CD4-positive, alpha-beta memory T cell (primary cell): ENCODE measurements at regions not wholly inside any gene's neighbourhood (a gene's known extent, or its start where the extent isn't known, plus 50 kb on each side); places are given as distances from the start of the nearest gene placed in this dataset.

Source experiments
- CTCF ChIA-PET: fragments of 350-600 bp; sonication (Branson Sonifier 250); formaldehyde crosslinking; loops from one replicate; lab custom pipeline; 2021; ENCODE audit warnings: inconsistent platforms; ENCODE audit not compliant: partially characterized antibody; lab: Charles Lee
- POLR2A ChIA-PET: fragments of 350-600 bp; sonication (Branson Sonifier 250); formaldehyde crosslinking; loops from one replicate; lab custom pipeline; 2021; ENCODE audit not compliant: partially characterized antibody; lab: Charles Lee
- DNase-seq, 5 donors: peaks; one replicate each; pipeline versions ENCODE4 v3.0.0 to v3.0.0-alpha.2; 2020 to 2022; ENCODE audit warnings: mixed read lengths in 1 of 5
- H3K27ac ChIP-seq: one replicate; pipeline ENCODE4 v1.7.0; 2013; ENCODE audit warnings: low read depth, low read length
- H3K27me3 ChIP-seq: 2 replicates; pipeline ENCODE4 v1.7.0; 2013; ENCODE audit warnings: mild to moderate bottlenecking, low read length, moderate library complexity; ENCODE audit not compliant: insufficient read depth
- H3K36me3 ChIP-seq: 2 replicates; pipeline ENCODE4 v1.7.0; 2013; ENCODE audit warnings: mild to moderate bottlenecking, low read length, moderate library complexity; ENCODE audit not compliant: insufficient read depth
- H3K4me1 ChIP-seq: 2 replicates; pipeline ENCODE4 v1.7.0; 2013; ENCODE audit warnings: mild to moderate bottlenecking, low read length, moderate library complexity; ENCODE audit not compliant: insufficient read depth
- H3K4me3 ChIP-seq, 2 donors: one replicate each; pipeline ENCODE4 v1.7.0; 2013; ENCODE audit warnings: low read length in 2 of 2, mild to moderate bottlenecking in 1 of 2
- H3K9me3 ChIP-seq, 2 donors: one replicate each; pipeline ENCODE4 v1.7.0; 2013; ENCODE audit warnings: low read length in 2 of 2, control low read depth in 1 of 2; ENCODE audit not compliant: control insufficient read depth in 1 of 2
- H3K27ac Mint-ChIP-seq, 7 donors: one replicate each; pipeline ENCODE4 v1.8.0; 2020 to 2021; ENCODE audit warnings: mixed read lengths in 7 of 7, mild to moderate bottlenecking in 6 of 7, inconsistent platforms in 3 of 7, moderate library complexity in 3 of 7
- H3K27me3 Mint-ChIP-seq, 2 donors: one replicate each; pipeline ENCODE4 v1.8.0; 2020 to 2021; ENCODE audit warnings: mixed read lengths in 2 of 2
- H3K36me3 Mint-ChIP-seq, 2 donors: one replicate each; pipeline ENCODE4 v1.8.0; 2020 to 2021; ENCODE audit warnings: mixed read lengths in 2 of 2, inconsistent platforms in 1 of 2, mild to moderate bottlenecking in 1 of 2
- H3K4me1 Mint-ChIP-seq, 4 donors: one replicate each; pipeline ENCODE4 v1.8.0; 2020 to 2021; ENCODE audit warnings: mixed read lengths in 4 of 4, mild to moderate bottlenecking in 1 of 4
- H3K4me3 Mint-ChIP-seq, 8 donors: one replicate each; pipeline ENCODE4 v1.8.0; 2020 to 2021; ENCODE audit warnings: mixed read lengths in 8 of 8, mild to moderate bottlenecking in 7 of 8, moderate library complexity in 6 of 8, inconsistent platforms in 3 of 8
- H3K9me3 Mint-ChIP-seq, 8 donors: one replicate each; pipeline ENCODE4 v1.8.0; 2020 to 2021; ENCODE audit warnings: mixed read lengths in 8 of 8, mild to moderate bottlenecking in 5 of 8, inconsistent platforms in 3 of 8, moderate library complexity in 1 of 8
- intact Hi-C: fragments of 100-400 bp; cut with micrococcal nuclease; formaldehyde crosslinking; loops from one replicate; pipeline ENCODE4 v1.15.1; 2023

GRCh38 chr3:74479915-74480314 is 134.5 kb downstream of the CNTN3 start:
- no peaks in the 10 kb centered on the region for H3K27me3 Mint-ChIP-seq
- no peaks in the 10 kb centered on the region for H3K4me1 Mint-ChIP-seq
- Histone ChIP-seq H3K4me3 (no peak overlapping the region), H3K4me1 (no peaks in the 10 kb centered on the region), H3K27ac (no peak overlapping the region), H3K27me3 (no peaks in the 10 kb centered on the region), H3K36me3 (no peaks in the 10 kb centered on the region), H3K9me3 (no peaks in the 10 kb centered on the region)
- no peaks in the 10 kb centered on the region for H3K36me3 Mint-ChIP-seq
- CTCF ChIA-PET = no interaction called here
- H3K9me3 Mint-ChIP-seq = peaks cover 2 to 20% (median 9%) of the 10 kb centered on the region in 8 donors
- POLR2A ChIA-PET = no interaction called here
- H3K27ac Mint-ChIP-seq = no peak overlapping the region
- H3K4me3 Mint-ChIP-seq = no peak overlapping the region
- DNase-seq = no peak
- intact Hi-C loops = no loop called here

- POLR2A ChIA-PET = no interaction called here
- no peaks in the 10 kb centered on the region for H3K4me1 Mint-ChIP-seq
- Histone ChIP-seq H3K9me3 (no peaks in the 10 kb centered on the region), H3K27ac (no peak overlapping the region), H3K27me3 (no peaks in the 10 kb centered on the region), H3K4me3 (no peak overlapping the region), H3K36me3 (no peaks in the 10 kb centered on the region), H3K4me1 (no peaks in the 10 kb centered on the region)
- H3K27ac Mint-ChIP-seq = no peak overlapping the region
- no peaks in the 10 kb centered on the region for H3K27me3 Mint-ChIP-seq
- no peak overlapping the region for H3K4me3 Mint-ChIP-seq
- no peak for DNase-seq
- H3K9me3 Mint-ChIP-seq = peaks cover 3 to 17% (median 11%) of the 10 kb centered on the region in 8 donors
- intact Hi-C loops = no loop called here
- no peaks in the 10 kb centered on the region for H3K36me3 Mint-ChIP-seq
- CTCF ChIA-PET = no interaction called here
These were observed 144.1 kb downstream of the CNTN3 start for GRCh38 chr3:74470313-74470712.

GRCh38 chr3:74469713-74470112 is 144.7 kb downstream of the CNTN3 start:
- Histone ChIP-seq H3K27ac (no peak overlapping the region), H3K4me3 (no peak overlapping the region), H3K4me1 (no peaks in the 10 kb centered on the region), H3K27me3 (no peaks in the 10 kb centered on the region), H3K36me3 (no peaks in the 10 kb centered on the region), H3K9me3 (no peaks in the 10 kb centered on the region)
- H3K36me3 Mint-ChIP-seq = no peaks in the 10 kb centered on the region
- ChIA-PET POLR2A (no interaction called here), CTCF (no interaction called here)
- no peaks in the 10 kb centered on the region for H3K4me1 Mint-ChIP-seq
- H3K9me3 Mint-ChIP-seq = peaks cover 3 to 14% (median 10%) of the 10 kb centered on the region in 8 donors
- intact Hi-C loops = no loop called here
- DNase-seq = no peak
- no peak overlapping the region for H3K27ac Mint-ChIP-seq
- no peak overlapping the region for H3K4me3 Mint-ChIP-seq
- H3K27me3 Mint-ChIP-seq = no peaks in the 10 kb centered on the region

- Mint-ChIP-seq H3K36me3 (no peaks in the 10 kb centered on the region), H3K4me1 (no peaks in the 10 kb centered on the region), H3K27me3 (no peaks in the 10 kb centered on the region), H3K27ac (no peak overlapping the region), H3K4me3 (no peak overlapping the region), H3K9me3 (peaks cover 2 to 14% (median 9%) of the 10 kb centered on the region in 8 donors)
- ChIA-PET CTCF (no interaction called here), POLR2A (no interaction called here)
- no peak overlapping the region for H3K27ac ChIP-seq
- H3K36me3 ChIP-seq = no peaks in the 10 kb centered on the region
- H3K27me3 ChIP-seq = no peaks in the 10 kb centered on the region
- intact Hi-C loops = no loop called here
- H3K9me3 ChIP-seq = no peaks in the 10 kb centered on the region
- H3K4me3 ChIP-seq = no peak overlapping the region
- H3K4me1 ChIP-seq = no peaks in the 10 kb centered on the region
- DNase-seq = no peak
These were observed 145.3 kb downstream of the CNTN3 start for GRCh38 chr3:74469151-74469550.

GRCh38 chr3:74465715-74466410 is 148.6 kb downstream of the CNTN3 start:
- no peak for DNase-seq
- Mint-ChIP-seq H3K9me3 (peaks cover 4 to 10% (median 7%) of the 10 kb centered on the region in 8 donors), H3K4me3 (no peak overlapping the region), H3K27me3 (no peaks in the 10 kb centered on the region), H3K36me3 (no peaks in the 10 kb centered on the region), H3K4me1 (no peaks in the 10 kb centered on the region), H3K27ac (no peak overlapping the region)
- Histone ChIP-seq H3K4me3 (no peak overlapping the region), H3K27me3 (no peaks in the 10 kb centered on the region), H3K9me3 (no peaks in the 10 kb centered on the region), H3K27ac (no peak overlapping the region), H3K4me1 (no peaks in the 10 kb centered on the region), H3K36me3 (no peaks in the 10 kb centered on the region)
- intact Hi-C loops = no loop called here
- CTCF ChIA-PET = no interaction called here
- POLR2A ChIA-PET = no interaction called here

GRCh38 chr3:74463515-74463914 is 150.9 kb downstream of the CNTN3 start:
- no peak overlapping the region for H3K27ac Mint-ChIP-seq
- Histone ChIP-seq H3K9me3 (no peaks in the 10 kb centered on the region), H3K27me3 (no peaks in the 10 kb centered on the region), H3K36me3 (no peaks in the 10 kb centered on the region), H3K4me3 (no peak overlapping the region), H3K4me1 (no peaks in the 10 kb centered on the region), H3K27ac (no peak overlapping the region)
- no peaks in the 10 kb centered on the region for H3K36me3 Mint-ChIP-seq
- intact Hi-C loops = no loop called here
- H3K4me1 Mint-ChIP-seq = no peaks in the 10 kb centered on the region
- H3K27me3 Mint-ChIP-seq = no peaks in the 10 kb centered on the region
- POLR2A ChIA-PET = no interaction called here
- peaks cover 0 to 10% (median 8%) of the 10 kb centered on the region in 8 donors for H3K9me3 Mint-ChIP-seq
- DNase-seq = no peak
- CTCF ChIA-PET = no interaction called here
- no peak overlapping the region for H3K4me3 Mint-ChIP-seq

GRCh38 chr3:74456166-74456565 is 158.3 kb downstream of the CNTN3 start:
- no peaks in the 10 kb centered on the region for H3K36me3 Mint-ChIP-seq
- no peaks in the 10 kb centered on the region for H3K4me1 ChIP-seq
- no peak overlapping the region for H3K27ac ChIP-seq
- H3K36me3 ChIP-seq = no peaks in the 10 kb centered on the region
- intact Hi-C loops = no loop called here
- H3K9me3 Mint-ChIP-seq = peaks cover 2 to 11% (median 6%) of the 10 kb centered on the region in 8 donors
- H3K4me1 Mint-ChIP-seq = no peaks in the 10 kb centered on the region
- no peaks in the 10 kb centered on the region for H3K27me3 Mint-ChIP-seq
- no peaks in the 10 kb centered on the region for H3K27me3 ChIP-seq
- no peaks in the 10 kb centered on the region for H3K9me3 ChIP-seq
- H3K4me3 ChIP-seq = no peak overlapping the region
- CTCF ChIA-PET = no interaction called here
- no peak for DNase-seq
- no peak overlapping the region for H3K4me3 Mint-ChIP-seq
- no peak overlapping the region for H3K27ac Mint-ChIP-seq
- POLR2A ChIA-PET = no interaction called here
